GM19468 (cell line): ENCODE measurements at regions not wholly inside any gene's neighbourhood (a gene's known extent, or its start where the extent isn't known, plus 50 kb on each side); places are given as distances from the start of the nearest gene placed in this dataset.

Source experiments
- ATAC-seq: cut with Tn5 transposase; IDR thresholded peaks from one replicate; pipeline ENCODE4 v1.9.1; 2021; ENCODE audit warnings: mild to moderate bottlenecking, moderate library complexity, moderate number of reproducible peaks; ENCODE audit not compliant: unreplicated experiment; ENCODE audit errors: extremely low read depth

DNA sequence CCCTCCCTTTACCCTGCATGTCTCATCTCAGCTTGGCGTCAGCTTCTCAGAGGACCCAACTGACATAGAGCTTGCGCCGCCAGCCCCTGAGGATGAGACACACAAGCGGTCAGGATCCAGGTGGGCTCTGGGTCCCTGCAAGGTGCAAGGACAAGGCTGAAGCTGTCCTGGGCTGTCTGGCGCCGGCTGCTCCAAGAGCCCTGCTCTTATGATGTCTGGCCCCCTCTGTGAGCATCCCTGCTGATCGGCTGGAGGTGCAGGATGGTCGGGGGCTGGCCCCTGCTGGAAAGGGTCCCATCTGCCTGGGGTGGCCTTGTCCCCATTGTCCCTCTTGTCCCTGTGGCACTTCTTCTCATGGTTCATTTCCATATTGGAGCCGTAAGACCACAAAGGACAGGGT, 479.0 kb downstream of the NPHP4 start:
- ATAC-seq = no peak

DNA sequence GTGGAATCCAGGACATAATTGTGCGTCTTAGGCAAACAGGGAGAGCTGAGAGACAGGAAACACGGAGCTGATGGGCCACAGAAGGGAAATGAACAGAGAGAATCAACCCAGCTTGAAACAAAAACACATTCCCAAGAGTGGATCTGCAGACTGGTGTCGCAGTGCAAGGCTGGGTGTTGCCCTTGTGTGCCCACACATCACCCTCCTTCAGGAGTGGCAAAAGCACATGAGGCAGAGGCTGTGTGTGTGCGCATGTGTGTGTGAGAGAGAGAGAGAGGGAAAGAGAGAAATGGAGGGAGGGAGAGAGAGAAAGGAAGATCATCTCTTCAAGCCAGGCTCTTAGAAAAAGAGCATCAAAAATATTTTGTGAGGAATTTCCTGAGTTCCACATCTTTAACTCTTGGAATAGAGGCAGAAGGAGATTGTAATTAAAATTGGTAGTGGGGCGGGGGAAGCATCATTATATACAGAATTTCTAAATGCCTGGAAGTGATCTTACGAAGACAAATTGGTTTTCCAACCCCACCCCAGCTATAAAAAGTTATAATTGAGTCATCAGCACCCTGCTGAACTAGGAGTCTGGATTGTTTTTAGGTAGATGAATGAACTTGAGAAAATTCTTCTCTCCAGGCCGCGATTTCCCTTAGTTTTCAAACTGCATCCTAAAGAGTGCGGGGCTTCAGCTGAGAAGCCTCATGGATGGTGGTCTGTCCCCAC, 480.7 kb downstream of the NPHP4 start:
- ATAC-seq = no peak

DNA sequence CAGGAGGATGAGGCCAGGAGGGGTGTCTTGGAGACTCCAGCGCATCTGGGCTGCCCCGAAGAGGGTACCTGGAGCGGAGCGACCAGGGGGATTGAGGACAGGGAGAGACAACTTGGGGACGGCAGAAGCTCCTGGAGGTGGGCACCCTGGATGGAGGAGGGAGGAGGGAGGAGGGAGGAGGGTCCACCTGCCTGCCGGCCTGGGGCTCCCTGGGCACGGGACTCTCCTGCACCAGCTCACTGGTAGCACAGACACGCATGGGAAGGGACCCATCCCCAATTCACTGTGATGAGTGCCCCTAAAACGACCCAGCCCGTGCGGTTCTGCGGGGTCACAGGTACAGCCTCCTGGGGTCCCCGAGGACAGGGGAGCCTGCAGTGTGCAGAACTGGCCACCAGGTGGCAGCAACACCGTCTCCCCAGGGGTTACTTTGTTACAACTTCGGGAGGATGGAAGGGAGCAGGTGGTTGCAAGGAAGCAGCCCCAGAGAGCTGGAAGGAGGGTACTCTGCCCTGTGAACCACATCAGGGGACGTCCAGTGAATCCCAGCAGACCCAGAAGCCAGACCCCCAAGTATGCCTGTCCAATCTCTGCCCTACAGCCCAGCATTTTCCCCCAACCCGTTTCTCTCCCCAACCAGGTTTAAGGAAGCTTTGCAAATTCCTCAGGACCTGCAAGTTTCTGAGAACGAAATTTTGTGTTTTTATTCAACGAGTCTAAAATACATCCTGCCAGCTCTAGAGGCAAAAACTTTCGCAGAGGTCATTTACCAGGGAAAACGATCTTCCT, 482.4 kb downstream of the NPHP4 start:
- ATAC-seq = peak; percentile 52

DNA sequence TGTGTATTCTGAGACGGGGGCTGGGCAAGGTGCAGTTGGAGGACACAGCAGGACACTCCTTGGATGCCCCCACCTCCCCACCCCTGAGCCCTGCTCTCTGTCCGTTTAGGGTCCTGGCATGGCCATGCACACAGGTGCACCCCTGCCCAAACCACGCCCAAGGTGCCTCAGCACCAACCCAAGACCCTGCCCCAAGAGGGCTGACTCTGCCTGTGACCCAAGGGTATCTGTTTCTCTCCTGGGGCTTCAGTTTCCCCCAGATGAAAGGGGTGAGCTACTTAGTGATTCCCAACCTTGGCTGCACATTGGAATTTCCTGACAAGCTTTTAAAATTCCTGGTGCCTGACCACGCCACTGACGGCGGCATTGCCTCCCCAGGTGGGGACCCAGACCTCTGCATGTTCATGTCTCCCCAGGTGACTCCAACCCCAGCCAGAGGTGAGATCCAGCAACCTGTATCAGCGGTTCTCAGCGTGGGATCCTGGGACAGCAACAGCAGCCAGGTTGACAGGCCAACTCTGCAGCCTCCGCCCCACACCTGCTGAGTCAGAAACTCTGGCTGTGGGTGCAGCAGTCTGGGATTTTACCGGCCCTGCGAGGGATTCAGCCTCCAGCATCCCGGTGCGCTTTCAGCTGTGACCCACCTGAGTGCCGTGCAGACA, 483.4 kb downstream of the NPHP4 start:
- ATAC-seq = no peak

DNA sequence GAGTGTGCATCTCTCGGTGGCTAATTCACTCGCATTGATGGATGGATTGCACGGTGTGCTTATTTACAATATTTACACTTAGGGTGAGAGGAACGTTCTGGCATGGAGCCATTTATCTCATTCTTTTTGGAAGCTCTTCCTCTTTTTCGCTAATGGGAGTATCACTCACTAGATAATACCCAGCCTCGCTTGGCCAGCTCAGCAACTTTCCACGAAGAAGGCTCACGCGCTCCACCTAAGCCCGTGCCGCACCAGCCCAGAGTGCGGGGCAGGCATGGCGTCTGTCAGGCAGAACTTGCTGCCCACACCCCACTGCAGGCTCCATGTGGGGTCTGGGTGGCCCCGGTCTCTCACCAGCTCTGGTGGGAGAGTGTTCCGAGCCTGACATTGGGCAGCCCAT, 484.9 kb downstream of the NPHP4 start:
- ATAC-seq = no peak

DNA sequence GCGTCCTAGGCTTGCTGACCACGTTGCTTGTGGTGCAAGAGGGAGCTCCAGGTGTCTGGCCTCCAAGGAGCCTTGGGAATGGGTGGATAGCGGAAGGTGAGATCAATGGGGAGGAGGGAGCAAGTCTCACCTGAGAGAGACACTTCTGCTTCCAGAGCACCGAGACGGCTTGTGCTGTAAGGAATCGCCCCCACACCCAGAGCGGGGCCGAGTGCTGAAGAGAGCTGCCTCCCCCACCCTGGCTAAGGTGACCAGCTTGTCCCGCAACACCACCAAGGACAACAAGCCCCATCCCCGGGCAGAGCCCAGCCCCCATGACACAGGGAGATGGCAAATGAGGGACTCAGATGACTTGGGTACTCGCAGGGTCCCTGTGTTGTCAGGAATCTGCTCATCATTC, 485.6 kb downstream of the NPHP4 start:
- no peak for ATAC-seq

DNA sequence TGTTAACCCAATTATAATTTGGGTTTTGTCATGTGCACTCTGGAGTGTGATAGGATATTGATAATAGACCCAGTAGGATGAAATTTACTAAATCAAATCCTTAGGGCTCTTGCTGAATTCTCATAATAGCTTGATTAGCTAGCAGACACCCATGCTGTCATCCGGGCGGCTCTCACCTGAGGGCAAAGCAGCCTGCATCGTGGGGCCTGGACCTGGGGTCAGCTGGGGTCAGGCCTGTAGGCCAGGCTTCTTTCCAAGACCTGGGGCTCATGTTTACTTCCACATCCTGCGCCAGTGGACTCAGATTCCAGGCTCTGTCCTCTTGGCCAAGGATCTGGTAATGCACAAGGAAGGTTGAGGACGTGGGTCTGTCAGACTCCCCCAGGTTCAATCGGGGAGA, 486.3 kb downstream of the NPHP4 start:
- no peak for ATAC-seq

DNA sequence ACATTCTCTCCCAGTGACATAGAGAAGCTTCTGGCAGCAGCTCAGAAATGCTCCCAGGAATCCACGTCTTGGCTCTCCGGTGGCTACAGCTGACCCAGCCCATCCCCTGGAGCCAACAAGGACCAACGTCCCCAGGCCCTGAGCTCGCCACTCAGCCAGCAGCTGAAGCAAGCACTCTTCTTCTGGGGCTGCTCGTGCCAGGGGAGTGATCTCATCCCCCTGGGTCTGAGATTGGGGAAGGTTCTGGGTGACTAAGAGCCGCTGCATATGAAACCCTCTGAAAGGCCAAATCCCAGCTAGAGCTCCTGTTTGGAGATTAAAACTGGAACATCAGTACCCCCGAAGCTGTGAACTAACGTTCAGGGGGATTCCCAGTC, 487.9 kb downstream of the NPHP4 start:
- no peak for ATAC-seq

DNA sequence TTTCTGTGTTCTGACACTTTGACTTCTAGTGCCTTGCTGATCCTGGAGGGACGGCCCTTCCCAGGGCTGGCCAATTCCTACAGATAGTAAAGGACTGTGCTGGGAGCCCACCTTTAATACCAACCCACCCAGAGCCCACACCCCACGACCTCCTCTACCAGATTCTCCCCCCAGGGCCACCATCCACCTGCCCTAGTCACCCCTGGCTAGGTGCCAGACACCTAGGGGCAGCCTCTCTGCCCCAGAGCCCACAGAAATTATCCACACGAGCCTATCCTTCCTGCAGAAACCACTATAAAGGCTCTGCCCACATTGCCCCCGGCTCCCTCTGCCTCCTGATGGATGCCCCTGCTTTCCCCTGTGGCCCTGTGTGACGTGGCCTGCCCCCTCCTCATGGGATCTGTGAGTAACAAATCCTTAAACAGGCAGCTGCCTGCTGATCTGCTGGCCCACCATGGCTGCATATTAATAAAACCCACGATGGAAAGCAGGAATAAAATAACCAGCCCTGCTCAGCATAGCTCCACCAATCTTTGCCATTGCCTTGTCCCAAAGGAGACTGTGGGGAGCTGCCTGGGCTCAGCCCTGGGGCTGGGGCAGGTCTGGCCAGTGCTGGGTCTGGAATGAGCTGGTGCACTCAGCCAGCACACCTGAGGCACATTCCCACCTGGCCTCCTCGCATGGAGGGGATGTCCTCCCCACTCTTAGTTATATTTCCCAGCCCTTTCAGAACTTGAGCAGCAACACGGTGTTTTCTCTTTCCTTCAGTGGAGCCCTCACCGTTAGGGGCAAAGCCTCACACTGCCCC, 488.5 kb downstream of the NPHP4 start:
- ATAC-seq = no peak

DNA sequence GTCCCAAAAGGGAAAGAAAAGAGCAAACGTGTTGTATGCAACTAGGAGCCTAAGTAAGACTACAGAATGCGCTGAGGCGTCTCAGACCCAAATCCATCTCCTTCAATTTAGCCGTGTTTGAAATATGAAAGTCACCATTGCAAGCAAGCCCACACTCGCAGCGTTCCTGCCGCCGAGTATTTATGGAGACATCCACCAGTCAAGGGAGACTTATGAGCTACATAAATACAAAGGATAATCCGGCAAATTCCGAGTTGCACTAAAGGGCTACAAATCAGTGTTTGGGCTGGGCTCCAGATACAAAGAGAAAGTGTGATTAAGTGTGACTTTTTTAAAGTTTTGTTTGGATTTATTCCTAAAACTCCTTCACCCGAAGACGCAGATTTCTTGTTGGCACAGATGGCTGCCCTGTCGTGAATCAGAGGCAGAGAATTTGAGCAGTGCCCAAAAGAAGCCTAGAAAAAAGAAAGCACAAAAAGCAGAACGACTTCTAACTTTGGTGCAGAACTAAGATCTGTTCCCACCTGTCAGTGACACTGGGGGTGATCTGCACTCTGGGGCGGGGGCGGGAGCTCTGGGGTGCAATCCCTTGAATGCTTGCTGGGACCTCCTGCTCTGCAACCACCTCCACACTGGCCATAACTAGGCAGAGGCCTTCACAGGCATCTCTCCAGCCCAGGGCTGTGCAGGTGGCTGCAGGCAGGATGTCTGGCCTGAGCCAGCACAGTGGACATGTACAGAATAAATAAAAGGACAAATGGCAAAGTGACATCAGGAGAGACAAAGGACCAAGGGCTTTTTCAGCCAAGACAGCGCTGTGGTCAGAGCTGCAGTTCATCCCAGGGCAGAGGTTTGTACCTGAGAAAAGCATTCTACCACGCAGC, 489.7 kb downstream of the NPHP4 start:
- no peak for ATAC-seq

DNA sequence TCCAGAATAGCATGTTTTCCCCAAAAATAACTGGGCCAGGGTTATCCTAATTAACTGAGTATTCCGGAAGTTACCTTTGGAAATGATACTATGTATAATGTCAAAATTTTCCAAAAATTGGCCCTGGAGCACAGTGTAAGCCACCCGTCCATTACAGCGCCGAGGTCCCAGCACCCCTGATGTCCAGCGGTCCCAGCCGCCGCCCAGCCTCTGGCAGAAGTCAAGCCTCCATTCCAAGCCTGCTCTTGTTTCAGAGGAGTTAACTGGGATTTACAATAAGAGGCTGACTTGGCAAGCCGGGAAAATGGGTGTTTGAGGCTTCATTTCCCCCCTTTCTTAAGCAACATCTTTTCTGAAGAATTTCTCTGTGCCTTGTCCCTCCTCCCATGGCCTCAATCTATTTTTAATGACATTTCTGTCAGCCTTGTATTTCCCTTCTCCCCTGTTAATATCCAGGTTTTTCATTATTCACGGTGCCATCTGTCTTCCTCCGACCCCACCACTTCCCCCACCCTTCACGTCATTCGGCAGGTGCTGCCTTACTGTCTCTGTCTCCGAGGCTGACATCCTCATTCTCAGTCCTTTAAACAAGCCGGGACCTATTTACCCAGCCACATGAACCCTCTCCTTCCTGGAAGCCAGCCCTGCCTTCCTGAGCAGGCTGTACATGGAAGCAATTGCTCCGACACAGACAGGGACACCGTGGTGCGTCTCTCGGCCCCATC, 490.9 kb downstream of the NPHP4 start:
- no peak for ATAC-seq

DNA sequence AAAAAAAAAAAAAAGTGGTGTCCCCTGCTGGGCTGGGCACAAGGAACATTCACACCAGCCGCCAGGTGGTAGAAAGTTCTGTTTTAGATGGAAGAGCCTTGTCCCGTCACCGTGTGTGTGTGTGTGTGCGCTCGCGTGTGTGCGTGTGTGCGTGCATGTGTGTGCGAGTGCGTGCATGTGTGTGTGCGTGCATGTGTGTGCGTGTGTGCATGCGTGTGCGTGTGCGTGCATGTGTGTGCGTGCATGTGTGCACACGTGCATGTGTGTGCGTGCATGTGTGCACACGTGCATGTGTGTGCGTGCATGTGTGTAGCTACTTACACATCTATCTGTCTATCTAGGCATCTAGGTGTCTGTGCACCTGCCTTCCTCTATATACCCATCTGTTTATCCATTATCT, 491.7 kb downstream of the NPHP4 start:
- no peak for ATAC-seq

DNA sequence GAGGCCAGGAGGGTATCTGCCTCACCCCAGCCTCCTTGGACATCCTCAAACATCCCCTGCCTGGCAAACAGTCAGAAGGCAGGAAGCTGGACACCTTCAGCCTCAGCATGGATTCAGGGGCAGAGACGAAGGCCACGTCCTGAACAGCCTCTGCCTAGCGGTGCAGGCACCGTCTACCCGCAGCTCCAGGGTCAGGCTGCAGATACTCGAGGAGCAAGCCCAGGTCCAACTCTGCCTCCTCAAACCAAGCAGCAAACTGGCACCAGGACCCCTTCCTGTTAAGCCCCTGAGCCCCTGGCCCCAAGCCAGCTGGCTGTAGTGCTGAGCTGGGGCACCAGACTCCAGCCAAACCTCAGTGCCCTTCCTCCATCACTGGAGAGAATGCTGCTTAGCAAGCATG, 494.7 kb downstream of the NPHP4 start:
- ATAC-seq = no peak

DNA sequence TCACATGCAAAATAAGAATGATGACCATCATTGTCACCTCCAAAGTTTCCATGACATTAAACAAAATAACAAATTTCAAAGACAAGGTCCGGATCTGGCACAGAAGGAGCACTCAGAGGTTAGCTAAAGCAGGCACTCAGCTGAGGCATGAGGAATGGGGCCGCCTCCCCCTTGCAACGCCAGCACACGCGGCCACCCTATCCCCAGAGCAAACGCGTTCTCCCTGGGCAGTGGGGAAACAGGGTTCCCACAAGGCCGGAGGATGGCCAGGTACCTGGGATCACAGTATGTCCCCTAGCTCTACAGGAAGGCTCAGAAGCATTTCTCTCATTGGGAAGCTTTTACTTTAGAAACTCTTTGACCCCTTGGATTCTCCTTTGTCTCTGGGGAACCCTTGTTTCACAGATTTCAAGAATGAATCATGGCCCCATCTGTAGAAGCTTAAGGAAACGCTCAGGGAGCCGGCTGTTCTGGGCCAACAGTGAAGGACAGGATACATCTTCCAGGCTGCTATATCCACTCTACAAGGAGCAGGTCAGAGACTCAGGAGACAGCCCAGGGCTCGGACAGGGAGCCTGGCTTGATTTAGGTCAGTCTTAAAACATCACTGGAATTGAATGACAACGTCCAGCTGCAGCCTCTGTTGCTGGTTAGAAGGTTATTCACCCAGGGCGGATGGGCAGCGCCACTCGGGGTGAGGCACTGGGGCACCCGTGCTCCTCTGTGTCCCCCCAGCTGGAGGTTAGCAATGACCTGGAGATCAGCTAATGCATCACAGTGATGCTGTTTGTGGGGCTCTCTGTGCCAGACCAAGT, 496.4 kb downstream of the NPHP4 start:
- ATAC-seq = no peak

DNA sequence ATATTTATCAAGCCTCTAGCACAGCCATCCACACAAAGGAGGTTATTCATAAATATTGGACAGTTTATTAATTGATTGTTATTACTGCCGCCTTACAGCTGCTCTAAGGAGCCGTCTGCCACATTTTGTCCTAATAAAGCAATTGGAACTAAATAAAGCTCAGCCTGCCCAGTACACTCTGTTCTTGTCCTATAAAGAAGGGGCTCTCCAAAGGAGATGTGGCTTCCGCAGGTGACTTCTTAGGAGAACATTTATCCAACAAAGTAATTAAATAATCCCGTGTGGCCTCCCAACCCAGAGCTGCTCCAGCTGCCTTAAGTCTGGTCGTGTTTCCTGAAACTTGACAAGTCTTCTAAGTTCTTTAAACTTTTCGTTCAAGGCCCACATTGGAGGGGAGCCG, 497.7 kb downstream of the NPHP4 start:
- no peak for ATAC-seq

DNA sequence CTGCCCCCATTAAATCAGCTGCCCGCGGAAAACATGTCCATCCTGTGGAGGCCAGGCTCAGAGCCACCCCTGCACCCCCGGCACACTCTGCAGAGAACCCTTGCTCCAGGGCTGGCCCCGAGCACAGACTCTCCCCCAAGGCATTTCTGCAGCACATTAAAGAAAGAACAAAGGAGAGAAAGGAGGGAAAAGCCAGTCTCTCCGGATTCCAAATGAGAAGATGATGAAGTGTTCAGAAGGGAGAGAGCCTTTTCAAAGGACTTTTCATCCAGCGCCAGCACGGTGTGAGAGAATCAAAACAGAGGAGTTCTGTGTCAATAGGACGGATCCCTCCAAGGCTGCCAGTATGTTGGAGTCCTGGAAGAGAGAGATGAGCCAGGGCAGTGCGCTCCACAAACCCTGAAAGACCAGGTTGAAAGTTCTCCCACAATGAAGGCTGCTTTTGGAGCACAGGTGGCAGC, 498.3 kb downstream of the NPHP4 start:
- ATAC-seq = no peak

DNA sequence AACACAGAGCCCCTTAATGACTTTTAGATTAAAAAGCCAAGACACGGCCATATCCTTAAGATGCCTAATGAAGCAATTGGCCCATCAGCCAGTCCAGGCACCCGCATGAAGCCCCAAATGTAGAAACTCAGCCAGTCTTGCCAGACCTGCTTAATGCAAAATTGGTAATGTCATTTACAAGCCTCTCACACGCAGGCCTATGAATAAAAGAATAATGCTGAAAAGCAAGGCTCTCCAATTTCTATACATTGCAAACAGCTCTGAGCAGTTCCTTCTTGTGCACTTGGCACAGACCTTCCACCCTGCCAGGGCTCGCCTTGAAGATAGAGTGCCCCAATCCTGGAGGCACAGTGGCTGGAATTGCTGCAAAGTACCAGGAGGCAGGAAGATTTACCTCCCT, 498.9 kb downstream of the NPHP4 start:
- no peak for ATAC-seq

DNA sequence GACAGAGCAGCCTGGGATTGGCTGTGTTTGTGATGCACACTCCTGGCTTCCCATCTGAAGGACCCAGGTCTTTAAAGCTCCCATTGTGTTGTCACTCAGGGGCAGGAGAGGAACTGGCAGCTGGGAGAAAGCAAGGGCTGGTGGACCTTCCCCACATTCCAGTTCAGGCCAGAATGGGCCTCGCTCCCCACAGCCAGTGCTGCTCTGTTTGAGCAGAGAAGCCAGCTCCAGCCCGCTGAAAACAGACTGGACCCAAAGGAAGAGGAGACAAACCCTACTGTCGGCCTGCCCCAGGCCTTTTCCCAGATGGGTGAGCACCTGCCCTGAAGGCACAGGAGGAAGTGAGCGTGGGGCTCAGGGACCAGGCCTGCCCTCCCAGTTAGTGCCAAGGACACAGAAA, 499.4 kb downstream of the NPHP4 start:
- no peak for ATAC-seq
